ENCODE measurements at regions not wholly inside any gene's neighbourhood (a gene's known extent, or its start where the extent isn't known, plus 50 kb on each side); places are given as distances from the start of the nearest gene placed in this dataset.

DNA sequence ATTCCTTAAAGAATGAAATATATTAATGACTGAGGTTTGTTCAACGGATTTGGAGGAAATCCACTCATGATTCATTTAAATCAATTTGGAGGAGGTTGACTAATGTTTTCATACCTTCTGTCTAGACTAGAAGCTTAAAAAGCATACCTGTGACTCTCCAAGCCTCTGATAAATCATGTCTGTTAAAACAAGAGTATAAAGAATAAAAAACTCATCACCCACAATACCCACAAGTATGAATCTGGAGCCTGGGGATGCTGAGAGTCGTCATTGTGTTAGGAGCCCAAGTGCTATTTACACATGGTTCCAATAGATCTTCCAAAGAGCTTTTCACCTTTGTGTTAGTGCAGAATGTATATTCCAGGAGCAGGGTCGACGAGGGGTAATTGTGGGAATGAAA, 86.8 kb upstream of the ADAMTS20 start:
- TF ChIP-seq, protein P1, sequence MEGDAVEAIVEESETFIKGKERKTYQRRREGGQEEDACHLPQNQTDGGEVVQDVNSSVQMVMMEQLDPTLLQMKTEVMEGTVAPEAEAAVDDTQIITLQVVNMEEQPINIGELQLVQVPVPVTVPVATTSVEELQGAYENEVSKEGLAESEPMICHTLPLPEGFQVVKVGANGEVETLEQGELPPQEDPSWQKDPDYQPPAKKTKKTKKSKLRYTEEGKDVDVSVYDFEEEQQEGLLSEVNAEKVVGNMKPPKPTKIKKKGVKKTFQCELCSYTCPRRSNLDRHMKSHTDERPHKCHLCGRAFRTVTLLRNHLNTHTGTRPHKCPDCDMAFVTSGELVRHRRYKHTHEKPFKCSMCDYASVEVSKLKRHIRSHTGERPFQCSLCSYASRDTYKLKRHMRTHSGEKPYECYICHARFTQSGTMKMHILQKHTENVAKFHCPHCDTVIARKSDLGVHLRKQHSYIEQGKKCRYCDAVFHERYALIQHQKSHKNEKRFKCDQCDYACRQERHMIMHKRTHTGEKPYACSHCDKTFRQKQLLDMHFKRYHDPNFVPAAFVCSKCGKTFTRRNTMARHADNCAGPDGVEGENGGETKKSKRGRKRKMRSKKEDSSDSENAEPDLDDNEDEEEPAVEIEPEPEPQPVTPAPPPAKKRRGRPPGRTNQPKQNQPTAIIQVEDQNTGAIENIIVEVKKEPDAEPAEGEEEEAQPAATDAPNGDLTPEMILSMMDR (conservative IDR thresholded peaks at IDR 0.05; ENCODE audit: low read length), result no peak
- TF ChIP-seq EZH2phosphoT487 (IDR thresholded peaks at IDR 0.05; ENCODE audit: borderline replicate concordance, low read depth, low read length), result no peak
